ENCODE measurements at regions not wholly inside any gene's neighbourhood (a gene's known extent, or its start where the extent isn't known, plus 50 kb on each side); places are given as distances from the start of the nearest gene placed in this dataset.

DNA sequence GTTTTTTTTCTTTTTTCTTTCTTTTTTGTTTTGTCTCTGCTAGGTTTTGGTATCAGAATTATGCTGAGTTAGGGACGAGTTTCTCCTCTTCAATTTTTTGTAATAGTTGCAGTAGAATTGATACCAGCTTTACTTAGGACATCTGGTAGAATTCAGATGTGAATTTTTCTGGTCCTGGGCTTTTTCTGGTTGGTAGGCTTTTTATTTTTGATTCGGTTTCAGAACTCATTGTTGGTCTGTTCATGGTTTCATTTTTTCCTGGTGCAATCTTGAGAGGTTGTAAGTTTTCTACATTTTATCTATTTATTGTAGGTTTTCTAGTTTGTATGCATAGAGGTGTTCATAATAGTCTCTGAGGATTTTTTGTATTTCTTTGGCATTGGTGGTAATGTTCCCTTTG is 498.1 kb upstream of the CPEB2 start:
- DNase-seq = no peak

DNA sequence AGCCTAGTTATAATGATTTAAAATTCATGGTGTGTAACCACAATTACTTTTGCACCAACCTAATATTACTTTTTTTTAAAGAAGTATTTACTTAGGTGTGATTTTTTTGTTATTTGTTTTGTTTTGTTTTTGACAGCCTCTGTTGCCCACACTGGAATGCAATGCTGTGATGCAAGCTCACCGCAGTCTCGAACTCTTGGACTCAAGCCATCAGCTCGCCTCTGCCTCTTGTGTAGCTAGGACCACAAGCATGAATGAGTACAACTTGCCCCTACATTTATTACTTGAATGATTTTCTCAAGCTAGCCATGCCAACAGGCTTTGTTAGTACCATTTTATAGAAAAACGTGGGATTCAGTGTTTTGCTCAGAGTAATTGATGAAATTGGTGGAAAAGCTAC is 488.8 kb upstream of the CPEB2 start:
- no peak for DNase-seq

DNA sequence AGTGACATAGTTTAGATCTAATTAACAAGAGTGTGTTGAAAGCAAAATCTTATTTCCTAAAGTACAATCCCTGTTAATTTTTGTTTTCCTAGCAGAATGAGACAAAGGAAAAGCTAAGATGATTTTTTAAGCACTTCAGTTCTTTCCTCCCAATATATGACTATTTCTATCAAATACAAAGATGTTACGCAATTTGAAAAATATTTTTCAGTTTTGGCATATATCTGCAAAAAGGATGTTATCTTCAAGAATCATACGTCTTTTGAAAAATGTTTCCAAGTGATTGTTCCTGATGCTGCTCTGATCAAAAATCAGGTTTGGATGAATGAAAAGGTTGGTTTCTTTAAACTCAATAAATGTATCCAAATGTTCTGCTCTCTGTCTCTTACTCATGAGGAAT is 486.7 kb upstream of the CPEB2 start:
- no peak for DNase-seq

DNA sequence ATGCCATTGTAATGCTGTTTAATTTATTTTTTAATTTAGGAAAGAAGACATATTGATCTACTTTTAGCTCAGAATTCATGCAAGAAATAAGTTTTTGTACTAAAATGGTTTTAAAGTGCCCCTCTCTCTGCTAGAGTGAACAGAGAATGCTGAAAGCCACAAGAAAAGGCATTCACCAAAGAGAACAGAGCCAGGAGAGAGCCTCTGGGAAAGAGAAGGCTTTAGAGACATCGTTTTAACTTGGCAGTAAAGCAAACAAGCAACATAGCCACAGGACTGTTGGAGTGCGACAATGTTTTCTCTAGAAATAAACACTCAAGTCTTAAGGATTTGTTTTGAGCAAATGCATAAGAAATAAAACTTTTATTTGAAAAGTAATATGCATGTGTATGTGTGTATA is 484.1 kb upstream of the CPEB2 start:
- no peak for DNase-seq

DNA sequence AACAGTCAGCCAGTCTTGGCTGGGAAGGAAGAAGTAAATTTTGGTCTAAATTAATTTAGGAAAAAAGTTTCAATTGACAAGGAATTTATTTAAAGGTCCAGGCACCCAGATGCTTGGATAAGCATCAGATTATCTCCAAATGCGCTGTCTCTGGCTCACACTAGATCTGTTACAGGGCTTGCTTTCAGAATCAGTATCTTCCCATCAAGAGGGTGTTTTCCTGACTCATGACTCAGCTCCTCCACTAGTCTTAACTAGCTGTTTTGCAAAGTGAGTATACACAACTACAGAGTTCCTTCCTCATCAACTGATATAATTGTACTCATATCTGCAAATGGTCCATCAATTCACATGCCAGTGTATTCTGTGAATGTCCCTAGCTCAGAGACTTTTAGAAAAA is 482.1 kb upstream of the CPEB2 start:
- DNase-seq = no peak

DNA sequence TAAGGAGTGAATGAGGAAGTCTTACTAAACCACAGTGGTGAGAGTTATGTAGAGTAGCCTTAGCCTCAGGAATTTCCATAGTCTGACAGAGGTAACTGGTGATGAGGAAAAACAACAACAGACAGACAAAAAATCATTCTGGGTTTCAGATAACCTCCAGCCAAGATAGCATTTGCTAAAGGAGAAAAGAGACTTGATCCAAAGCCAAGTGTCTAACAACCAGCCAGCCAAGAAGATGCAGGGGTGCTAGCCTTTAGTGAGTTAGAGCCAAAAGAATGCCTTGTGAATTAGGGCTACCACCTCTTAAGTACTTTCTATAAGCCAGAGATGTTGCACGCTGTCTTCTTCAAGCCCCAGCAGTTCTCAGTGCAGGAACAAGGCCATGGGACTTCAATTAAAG is 478.0 kb upstream of the CPEB2 start:
- no peak for DNase-seq

DNA sequence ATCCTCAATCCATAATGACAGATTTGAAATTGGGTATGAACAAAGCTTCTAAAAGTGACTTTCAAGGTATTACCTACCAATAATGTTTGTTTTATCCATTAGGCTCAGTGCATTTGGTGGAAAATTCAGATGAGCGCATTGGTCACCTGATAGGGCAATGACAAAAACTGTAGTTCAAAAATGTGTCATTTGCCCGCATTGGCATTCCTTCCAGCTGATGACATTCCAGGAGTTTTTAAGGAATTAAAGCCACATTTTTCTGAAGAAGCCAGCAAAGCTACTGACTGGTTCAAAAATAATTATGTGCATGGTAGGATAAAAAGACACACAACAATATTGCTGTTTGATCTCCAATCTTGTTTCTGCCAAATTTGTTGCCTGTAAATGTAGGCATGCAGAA is 473.4 kb upstream of the CPEB2 start:
- DNase-seq = no peak

DNA sequence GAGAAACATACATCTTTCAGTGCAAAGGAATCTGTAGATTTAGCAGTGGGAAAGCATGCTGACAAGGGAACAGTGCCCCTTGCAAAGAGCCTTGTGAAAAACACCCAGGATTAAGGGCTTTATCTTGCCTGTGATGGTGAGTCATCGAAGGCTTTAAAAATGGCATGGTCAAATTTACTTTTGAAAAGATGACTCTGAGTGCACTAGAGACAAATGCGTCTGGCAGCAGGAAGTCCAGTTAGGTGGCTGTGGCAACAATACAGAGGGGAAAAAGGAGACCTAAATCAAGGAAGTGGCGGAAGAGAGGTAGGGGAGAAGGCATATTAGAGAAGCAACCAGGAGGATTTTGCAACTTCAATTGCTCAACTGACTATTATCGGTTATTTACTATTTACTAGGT is 472.6 kb upstream of the CPEB2 start:
- DNase-seq = peak; percentile 15

DNA sequence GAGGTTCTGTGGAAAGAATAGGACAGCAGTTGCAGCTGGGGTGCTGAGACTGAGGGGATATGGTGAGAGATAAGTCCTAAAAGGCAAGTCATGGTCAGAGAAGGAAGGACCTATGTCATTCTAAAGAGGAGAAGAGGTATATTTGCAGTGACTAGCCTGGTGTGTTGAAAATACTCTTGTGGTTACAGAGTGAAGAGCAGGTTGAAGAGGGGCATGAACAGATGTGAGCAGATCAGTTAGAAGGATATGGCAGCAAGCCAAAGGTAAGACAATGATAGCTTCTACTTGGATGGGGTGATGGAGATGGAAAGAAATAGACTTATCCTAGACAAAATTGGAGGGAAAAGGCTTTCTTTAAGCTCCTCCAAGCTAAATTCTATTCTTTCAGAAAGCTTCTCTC is 469.8 kb upstream of the CPEB2 start:
- peak; percentile 90 for DNase-seq

DNA sequence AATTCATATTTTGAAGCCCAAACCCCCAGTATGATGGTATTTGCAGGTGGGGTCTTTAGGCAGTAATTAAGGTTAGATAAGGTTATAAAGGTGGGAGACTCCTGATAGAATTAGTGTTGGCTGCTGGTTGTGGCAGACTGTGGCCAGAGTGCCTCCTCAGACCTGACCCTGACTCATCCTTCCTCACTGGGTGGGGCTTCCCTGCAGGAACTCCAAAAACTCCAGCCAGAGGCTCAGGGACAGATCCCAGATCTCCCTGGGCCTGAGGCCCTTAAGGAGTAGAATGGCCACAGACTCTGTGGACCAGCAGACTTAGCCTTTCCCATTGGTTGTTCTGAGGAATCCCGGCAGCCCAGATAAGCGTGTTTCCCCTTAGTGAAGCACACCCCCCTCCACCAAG is 463.0 kb upstream of the CPEB2 start:
- DNase-seq = no peak

DNA sequence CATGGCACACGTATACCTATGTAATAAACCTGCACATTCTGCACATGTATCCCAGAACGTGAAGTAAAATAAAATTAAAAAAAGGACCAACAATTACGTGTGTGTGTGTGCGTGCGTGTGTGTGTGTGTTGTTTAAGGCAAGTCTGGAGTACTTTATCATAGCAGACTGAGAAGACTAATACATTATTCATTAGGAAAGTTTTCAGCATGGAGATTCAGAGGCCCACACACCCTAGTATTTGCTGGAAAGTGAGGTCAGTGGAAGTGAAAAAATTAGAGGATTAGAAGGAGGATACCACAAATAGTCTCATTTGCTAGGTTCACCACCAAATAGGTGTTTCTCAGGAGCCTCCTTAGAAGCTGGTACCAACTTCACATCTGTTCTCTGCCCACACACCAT is 457.1 kb upstream of the CPEB2 start:
- DNase-seq = no peak

DNA sequence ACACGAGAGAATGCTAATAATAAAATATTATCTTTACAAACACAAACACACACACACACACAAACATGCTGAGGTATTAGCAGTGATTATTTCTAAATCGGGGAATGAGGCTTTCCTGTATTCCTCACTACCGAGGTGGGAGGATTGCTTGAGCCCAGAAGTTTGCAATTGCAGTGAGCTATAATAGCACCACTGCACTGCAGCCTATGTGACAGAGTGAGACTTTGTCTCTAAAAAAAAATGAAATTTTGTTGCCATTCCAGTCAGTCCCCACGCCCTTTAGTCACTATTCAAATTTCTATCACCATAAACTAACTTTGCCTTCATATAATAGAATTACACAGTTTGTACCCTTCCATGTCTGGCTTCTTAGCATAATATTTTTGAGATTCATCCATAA is 456.5 kb upstream of the CPEB2 start:
- no peak for DNase-seq

DNA sequence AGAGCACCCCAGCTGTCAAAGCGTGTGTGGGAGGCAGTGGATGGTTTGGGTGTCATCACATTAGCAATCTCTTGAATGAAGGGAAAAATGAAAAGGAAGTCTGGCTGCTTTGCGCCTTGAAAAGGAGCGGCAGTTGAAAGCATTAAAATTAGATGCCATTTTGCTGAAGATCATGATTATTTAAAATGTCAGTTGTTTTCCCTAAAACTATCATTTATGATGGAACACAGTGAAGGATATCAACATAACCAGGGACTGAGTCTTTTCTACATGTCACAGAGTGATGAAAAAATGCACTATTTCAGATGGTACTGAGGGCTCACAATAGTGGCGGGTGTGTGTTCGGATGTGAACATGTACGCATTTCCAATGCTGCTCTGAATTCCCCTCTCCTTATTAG is 450.2 kb upstream of the CPEB2 start:
- no peak for DNase-seq

DNA sequence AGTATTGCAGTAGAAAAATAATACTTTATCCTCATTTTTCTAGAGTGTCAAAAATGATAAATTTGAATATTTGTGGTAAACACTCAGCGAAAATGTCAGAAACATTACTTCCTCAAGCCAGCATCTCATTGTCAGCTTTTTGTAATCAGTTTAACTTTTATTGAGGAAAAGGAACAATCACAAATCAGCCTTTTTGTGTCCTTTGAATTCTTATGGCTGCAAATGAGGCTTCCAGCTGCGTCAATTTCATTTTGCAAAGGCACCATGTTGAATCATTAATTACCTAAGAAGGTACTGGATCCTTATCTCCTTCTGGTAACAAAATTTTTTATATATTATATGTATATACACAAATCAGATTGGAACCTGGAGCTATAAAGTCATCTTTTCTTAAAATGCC is 442.6 kb upstream of the CPEB2 start:
- DNase-seq = no peak

DNA sequence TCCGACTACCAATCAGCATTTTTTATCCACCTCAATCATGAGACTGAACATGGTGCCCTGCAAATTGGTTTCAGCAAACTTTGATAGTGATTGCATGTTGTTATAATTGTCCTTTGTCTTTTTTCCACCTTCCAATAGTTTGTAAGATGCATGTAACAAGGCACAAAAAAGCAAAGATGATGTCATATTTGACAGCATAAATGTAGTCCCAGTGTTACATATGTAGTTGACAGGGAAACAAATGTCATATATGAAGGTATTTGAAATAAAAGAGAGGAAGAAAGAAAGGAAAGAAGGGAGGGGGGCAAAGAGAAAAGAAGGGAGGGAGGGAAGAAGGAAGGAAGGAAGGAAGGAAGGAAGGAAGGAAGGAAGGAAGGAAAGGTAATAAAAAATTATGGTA is 441.7 kb upstream of the CPEB2 start:
- DNase-seq = no peak

DNA sequence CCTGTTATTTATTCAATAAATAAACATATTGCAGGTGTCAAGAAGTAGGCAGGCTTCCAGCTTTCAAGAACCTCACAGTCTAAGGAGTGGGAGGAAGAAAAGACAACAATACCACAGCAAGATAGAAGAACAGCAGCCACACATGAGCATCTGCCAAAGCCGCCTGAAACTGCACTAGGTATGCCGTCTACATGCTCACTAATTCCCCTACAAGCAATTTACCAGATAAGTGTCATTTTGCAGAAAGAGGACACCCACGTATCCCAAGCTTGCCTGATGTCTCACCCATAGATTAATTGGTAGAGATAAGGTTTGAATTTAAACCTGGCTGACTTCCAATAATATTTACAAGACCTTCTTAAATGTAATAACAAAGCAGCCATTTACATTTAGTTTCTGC is 439.4 kb upstream of the CPEB2 start:
- DNase-seq = no peak

DNA sequence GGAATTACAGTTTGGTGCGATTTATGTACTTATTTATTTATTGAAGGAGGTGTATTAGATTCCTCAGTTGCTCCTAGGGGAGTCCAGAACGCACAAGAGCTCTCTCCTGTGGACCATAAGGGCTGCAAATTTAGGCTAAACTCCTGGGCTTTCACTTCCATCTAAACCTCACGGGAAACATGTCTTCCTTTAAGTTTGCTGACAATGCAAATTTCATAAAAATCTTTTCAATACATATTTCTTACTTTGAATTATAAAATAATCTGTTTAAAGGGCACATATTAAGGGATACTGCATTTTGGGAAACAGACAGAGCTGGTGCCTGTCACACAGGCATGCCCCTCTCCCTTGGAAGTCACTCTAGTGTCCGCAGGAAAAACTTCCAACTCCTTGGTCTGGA is 438.0 kb upstream of the CPEB2 start:
- DNase-seq = no peak

DNA sequence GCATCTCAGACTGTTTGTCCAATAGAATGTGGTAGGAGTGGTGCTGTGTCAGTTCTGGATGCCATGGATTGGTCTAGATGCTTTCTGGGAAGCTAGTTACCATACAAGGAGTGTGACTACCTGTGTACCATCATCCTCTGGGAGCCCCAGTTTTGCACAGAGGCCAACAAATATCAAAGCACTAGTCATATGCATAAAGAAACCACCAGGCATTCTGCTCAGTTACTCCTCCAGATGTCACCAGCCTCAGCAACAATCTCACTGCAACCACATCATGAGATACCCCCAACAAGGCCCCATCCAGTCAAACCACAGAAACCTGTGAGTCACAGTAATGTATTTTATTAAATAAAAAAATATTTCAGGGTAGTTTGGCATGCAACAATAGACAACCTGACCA is 435.8 kb upstream of the CPEB2 start:
- no peak for DNase-seq

DNA sequence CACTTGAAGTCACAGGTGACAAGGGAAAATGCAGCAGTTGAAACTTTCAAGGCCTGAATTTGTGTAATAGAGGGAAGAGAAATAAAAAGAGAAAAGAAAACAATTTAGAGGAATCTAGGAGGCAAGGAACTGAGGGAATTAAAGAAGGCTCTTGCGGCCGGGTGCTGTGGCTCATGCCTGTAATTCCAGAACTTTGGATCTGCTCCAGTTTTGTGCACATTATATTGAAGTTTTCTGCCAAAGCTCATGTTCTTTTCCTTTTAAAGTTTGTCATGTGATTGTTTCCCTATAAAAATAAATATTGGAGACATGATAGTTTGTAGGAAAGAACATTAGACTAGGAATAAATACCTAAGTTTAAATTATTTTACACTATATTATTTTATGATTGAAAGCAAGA is 433.9 kb upstream of the CPEB2 start:
- no peak for DNase-seq

DNA sequence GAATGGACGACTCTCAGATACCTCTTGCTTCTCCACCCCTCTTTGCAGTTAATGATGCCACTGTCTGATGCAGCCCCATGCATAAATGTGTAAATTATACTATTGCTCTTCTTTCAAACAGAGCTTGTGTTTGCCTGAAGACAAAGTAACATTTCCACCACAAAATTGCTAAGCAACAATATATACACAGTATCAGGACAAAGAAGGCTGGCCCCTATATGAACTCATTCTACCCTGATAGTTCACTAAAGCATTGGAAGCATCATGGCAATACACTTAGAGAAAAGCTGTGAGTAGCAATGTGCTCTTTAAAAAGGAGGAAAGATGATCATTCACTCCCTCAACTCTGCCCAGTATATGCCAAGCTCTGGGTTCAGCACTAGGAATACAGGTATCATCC is 427.0 kb upstream of the CPEB2 start:
- no peak for DNase-seq

DNA sequence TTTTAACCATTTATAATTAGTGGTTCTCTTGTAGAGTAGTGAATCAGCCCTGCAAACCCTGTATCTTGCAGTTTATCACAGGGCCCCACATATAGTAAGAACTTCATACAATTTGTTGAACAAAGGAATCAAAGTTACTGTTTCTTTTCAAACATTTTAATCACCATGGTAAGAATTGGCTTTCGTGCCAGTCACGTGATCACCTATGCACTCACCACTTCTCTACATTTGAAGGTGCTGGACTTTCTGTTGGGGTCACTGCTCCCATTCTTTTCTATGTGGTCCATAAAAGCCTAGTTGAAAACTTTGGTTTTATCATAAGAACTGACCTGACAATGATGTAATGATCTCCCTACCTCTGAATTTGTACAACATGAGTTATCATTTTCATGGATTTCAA is 426.4 kb upstream of the CPEB2 start:
- DNase-seq = no peak

DNA sequence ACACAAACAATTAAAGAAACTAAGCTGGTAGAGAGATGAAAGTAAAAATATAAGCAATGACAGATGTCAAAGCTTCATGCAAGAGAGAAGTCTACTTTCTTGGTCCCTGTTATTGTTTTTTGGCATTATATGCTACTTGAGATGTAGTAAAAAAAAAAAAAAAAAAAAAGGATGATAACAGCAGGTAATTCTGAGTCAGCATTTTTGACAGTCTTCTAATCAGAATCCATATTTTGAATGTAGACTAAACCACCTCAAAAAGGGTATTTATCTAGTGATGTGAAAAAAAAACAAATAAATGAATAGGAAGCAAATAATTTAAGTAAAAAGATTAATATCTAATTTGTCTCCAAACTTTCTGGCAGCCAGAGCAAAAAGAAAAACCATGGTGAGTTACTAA is 422.2 kb upstream of the CPEB2 start:
- DNase-seq = no peak

DNA sequence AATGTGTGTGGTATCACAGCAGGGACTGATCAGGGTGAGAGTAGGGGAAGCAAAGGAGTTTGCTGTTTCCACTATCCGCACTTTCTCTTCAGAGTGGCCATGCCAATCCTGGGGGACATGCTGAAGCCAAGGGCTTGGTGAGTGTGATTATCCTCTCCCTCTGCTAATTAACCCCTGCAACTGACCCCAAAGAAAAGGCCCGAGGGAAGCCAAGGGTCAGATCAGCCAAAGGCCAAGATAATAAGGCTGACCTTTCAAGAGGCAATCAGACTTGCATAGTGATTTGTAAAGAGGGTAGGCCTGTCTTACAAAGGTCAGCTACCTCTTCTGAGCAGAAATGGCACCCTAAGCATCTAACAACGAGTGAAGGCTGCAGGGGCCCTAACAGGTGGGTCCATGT is 420.5 kb upstream of the CPEB2 start:
- no peak for DNase-seq

DNA sequence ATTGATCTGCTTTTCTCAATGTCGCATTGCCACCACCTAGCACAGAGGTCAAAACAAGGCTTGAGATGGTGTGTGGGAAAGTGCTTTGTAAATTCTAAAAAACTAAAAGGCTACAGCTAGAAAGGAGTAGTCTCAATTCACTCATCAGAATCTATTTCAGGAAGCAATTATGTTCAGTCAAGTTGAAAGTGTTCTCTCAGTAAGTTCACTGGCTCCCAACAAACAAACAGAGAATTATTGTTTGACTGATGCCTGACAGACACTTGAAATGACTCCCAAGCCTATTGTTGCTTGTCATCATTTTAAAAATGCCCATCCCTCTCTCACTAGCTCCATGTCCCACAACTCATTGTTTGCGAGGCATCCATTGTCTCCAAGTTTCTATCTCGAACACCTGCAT is 419.6 kb upstream of the CPEB2 start:
- no peak for DNase-seq

DNA sequence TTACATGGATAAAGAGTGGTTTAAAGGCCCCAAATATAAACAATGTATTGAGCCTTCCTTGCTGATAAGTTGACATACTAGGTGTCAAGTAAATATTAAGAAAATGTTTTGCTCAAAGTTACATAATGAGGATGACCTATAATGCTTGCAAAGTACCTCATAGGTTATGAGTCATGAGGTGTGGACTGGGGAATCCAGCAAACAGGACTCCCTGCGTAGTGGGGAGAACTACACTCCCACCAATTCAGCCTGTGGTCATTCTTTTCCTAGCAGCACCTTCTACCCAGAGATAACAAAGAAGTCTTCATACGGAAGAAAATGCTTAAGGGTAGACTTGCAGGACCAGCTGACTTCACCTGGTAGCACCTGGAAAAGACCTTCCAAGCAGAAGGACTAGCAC is 418.9 kb upstream of the CPEB2 start:
- DNase-seq = no peak

DNA sequence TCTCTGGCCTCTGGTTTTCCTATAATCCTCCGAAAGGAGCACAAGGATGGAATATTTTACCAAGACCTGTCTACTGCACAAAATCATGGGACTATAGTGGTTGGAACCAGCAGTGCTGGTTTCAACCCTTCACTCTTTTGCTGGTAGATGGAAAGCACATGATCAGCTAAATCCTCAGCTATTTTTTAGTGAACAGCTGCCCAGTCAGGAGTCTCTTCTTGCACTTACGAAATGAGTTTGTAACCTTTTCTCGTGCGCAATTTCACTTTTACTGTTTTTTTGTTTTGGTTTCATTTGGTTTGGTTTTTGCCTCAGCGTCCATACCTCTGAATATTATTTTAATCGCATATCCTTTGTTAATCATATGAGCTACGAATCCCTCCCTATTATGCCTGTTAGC is 418.5 kb upstream of the CPEB2 start:
- DNase-seq = no peak

DNA sequence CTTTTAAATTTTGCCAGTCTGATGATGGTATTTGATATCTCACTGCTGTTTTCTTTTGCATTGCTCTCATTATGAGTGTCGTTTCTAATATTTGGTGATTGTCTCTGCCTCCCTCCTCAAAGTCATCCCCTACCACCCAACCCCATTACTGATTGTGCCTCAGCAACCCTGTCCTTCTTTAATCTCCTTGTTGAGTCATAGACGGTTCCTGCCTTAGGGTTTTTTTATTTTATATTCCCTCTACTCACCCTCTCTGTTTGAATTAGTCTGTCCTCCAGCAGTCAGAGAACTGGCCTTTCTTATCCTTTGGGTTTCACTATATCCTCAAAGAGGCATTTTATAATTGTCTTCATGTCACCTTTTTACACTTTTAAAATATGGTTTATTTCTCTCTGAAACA is 409.3 kb upstream of the CPEB2 start:
- DNase-seq = no peak
